Esophagus muscularis mucosa (tissue), 3 donors: ENCODE measurements at regions not wholly inside any gene's neighbourhood (a gene's known extent, or its start where the extent isn't known, plus 50 kb on each side); places are given as distances from the start of the nearest gene placed in this dataset.

ENCODE experiments used
- CTCF ChIP-seq, 3 experiments: fragments of 200-600 bp in 2 of 3; fragments of 450-650 bp in 1 of 3; sonication (generic) in 2 of 3; IDR thresholded peaks; one replicate each; pipeline ENCODE4 v1.5.1; 2017 to 2019; ENCODE audit warnings: antibody characterized with exemption in 3 of 3, mild to moderate bottlenecking in 2 of 3, moderate library complexity in 1 of 3
- POLR2A ChIP-seq: fragments of 450-650 bp; IDR thresholded peaks from one replicate; pipeline ENCODE4 v1.6.1; 2017; ENCODE audit warnings: antibody characterized with exemption, moderate library complexity, mild to moderate bottlenecking, low read depth
- POLR2AphosphoS5 ChIP-seq, 2 donors: sonication (generic); formaldehyde crosslinking; IDR thresholded peaks; one replicate each; pipeline ENCODE4 v1.6.1; 2017; ENCODE audit warnings: antibody characterized with exemption in 2 of 2

GRCh38 chr1:238073991-238074390 lies 183.3 kb upstream of the ZP4 start:
- TF ChIP-seq CTCF (IDR thresholded peaks at IDR 0.05) (no peak), POLR2AphosphoS5 (IDR thresholded peaks at IDR 0.05) (no peak), POLR2A (no peak)
